Amniotic stem cell (primary cell): ENCODE measurements at regions not wholly inside any gene's neighbourhood (a gene's known extent, or its start where the extent isn't known, plus 50 kb on each side); places are given as distances from the start of the nearest gene placed in this dataset.

Experiments
- DNase-seq: peaks from one replicate; lab custom pipeline; 2025; lab: John Stamatoyannopoulos, UW

GRCh38 chr18:59758106-59758505 is 60.9 kb upstream of the CCBE1 start:
- no peak for DNase-seq

- no peak for DNase-seq
Observed at GRCh38 chr18:59752666-59753065, 55.4 kb upstream of the CCBE1 start.

GRCh38 chr18:59751186-59751585 is 54.0 kb upstream of the CCBE1 start:
- DNase-seq = no peak

GRCh38 chr18:59748628-59749360 is 51.6 kb upstream of the CCBE1 start:
- DNase-seq = peak; percentile 76
